ENCODE measurements at regions not wholly inside any gene's neighbourhood (a gene's known extent, or its start where the extent isn't known, plus 50 kb on each side); places are given as distances from the start of the nearest gene placed in this dataset.

DNA sequence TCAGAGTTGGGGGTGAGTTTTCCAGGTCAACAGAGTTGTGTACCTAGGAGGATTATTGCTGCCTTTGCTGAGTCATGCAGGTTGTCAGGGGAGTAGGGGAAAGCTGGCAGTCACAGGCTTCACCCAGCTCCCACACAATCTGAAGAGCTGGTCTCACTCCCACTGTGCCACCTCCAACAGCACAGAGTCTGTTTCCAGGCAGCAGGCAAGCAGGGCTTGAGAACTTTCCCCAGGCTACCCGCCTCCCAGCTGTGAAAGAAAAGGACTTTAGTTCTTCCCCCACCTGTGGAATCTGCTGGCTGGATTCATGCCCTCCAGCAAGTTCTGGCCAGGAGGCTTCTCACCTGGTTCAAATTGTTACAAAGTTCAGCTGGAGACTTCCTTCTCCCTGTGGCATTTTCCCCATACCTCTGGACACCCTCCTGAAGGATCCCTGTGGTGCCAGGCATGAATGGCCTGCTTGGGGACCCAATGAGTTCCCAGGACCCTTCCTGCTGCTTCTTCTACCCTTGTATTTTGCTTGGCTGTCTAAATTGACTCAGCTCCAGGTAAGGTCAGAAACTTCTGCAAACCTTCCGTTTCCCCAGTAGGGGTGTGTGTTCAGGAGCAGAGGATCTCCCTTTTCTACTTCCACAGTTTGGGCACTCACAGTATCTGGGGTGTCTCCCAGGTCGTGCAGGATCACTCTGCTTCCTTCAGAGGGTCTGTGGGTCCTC is 378.1 kb upstream of the MAN1A1 start:
- no peak for TF ChIP-seq EZH2 (IDR thresholded peaks at IDR 0.05; ENCODE audit: insufficient read depth, poor library complexity, severe bottlenecking)
- no peak for TF ChIP-seq EZH2phosphoT487 (IDR thresholded peaks at IDR 0.05; ENCODE audit: insufficient read depth, low read depth)
